ENCODE measurements at regions not wholly inside any gene's neighbourhood (a gene's known extent, or its start where the extent isn't known, plus 50 kb on each side); places are given as distances from the start of the nearest gene placed in this dataset.

- TF ChIP-seq CTCF (IDR thresholded peaks at IDR 0.05 in 2 of 3, conservative IDR thresholded peaks at IDR 0.05 in 1 of 3; ENCODE audit: control insufficient read depth in 2 of 3, extremely low read depth in 1 of 3, insufficient read depth in 1 of 3, low read depth in 3 of 3, low read length in 3 of 3) (no peak), PBX3 (IDR thresholded peaks at IDR 0.05; ENCODE audit: insufficient replicate concordance, low read depth, low read length) (no peak), CBX5 (IDR thresholded peaks at IDR 0.05; ENCODE audit: low read depth) (no peak), HDGF (IDR thresholded peaks at IDR 0.05) (no peak), TCF7 (IDR thresholded peaks at IDR 0.05; ENCODE audit: borderline replicate concordance) (no peak), RUNX3 (IDR thresholded peaks at IDR 0.05; ENCODE audit: low read length) (no peak), MXI1 (IDR thresholded peaks at IDR 0.05; ENCODE audit: low read depth, low read length) (no peak), RELB (IDR thresholded peaks at IDR 0.05; ENCODE audit: low read depth) (no peak), ZNF592 (IDR thresholded peaks at IDR 0.05) (no peak), BCL11A (IDR thresholded peaks at IDR 0.05; ENCODE audit: low read depth, low read length) (no peak), BACH1 (IDR thresholded peaks at IDR 0.05; ENCODE audit: borderline replicate concordance) (no peak), CREM (IDR thresholded peaks at IDR 0.05; ENCODE audit: low read depth) (no peak), MEF2A (IDR thresholded peaks at IDR 0.05; ENCODE audit: insufficient read depth, low read depth, low read length) (no peak), ZZZ3 (IDR thresholded peaks at IDR 0.05; ENCODE audit: control insufficient read depth, insufficient read length, low read depth) (no peak)
Measured at GRCh38 chr13:40105231-40105630, 449.8 kb downstream of the COG6 start (continued).
